H9 (cell line): ENCODE measurements at regions not wholly inside any gene's neighbourhood (a gene's known extent, or its start where the extent isn't known, plus 50 kb on each side); places are given as distances from the start of the nearest gene placed in this dataset.

Source experiments
- DNase-seq: peaks from one replicate; pipeline ENCODE4 v3.0.0-alpha.2; 2017
- H2AFZ ChIP-seq: one replicate; pipeline ENCODE4 v1.6.1; 2013; ENCODE audit warnings: mild to moderate bottlenecking, low read length, control low read depth, moderate library complexity
- H2AK5ac ChIP-seq: 2 replicates; pipeline ENCODE4 v1.6.1; 2013; ENCODE audit warnings: low read length, control low read depth, mixed read lengths; ENCODE audit not compliant: insufficient read length
- H2BK120ac ChIP-seq: one replicate; pipeline ENCODE4 v1.6.1; 2013; ENCODE audit warnings: low read depth, mild to moderate bottlenecking, low read length, control low read depth, inconsistent platforms; ENCODE audit not compliant: poor library complexity, severe bottlenecking
- H2BK12ac ChIP-seq: 2 replicates; pipeline ENCODE4 v1.6.1; 2013; ENCODE audit warnings: low read length, control low read depth, mixed read lengths, low read depth; ENCODE audit not compliant: insufficient read length
- H2BK15ac ChIP-seq: 2 replicates; pipeline ENCODE4 v1.6.1; 2013; ENCODE audit warnings: low read depth, low read length, control low read depth
- H2BK20ac ChIP-seq: one replicate; pipeline ENCODE4 v1.6.1; 2013; ENCODE audit warnings: low read depth, mild to moderate bottlenecking, low read length, control low read depth, inconsistent platforms; ENCODE audit not compliant: poor library complexity, severe bottlenecking
- H2BK5ac ChIP-seq: 2 replicates; pipeline ENCODE4 v1.6.1; 2013; ENCODE audit warnings: low read length, control low read depth, mixed read lengths; ENCODE audit not compliant: insufficient read length
- H3K14ac ChIP-seq: 2 replicates; pipeline ENCODE4 v1.6.1; 2013; ENCODE audit warnings: low read length, control low read depth; ENCODE audit not compliant: insufficient read depth
- H3K18ac ChIP-seq: 2 replicates; pipeline ENCODE4 v1.6.1; 2013; ENCODE audit warnings: low read depth, mild to moderate bottlenecking, mixed read lengths, low read length, control low read depth; ENCODE audit not compliant: insufficient read length
- H3K23ac ChIP-seq: 2 replicates; pipeline ENCODE4 v1.6.1; 2013; ENCODE audit warnings: low read length, control low read depth, mixed read lengths, low read depth; ENCODE audit not compliant: insufficient read length
- H3K23me2 ChIP-seq: 2 replicates; pipeline ENCODE4 v1.6.1; 2013; ENCODE audit warnings: low read depth, mild to moderate bottlenecking, mixed read lengths, low read length, control low read depth; ENCODE audit not compliant: insufficient read length, poor library complexity, severe bottlenecking
- H3K27ac ChIP-seq: 2 replicates; pipeline ENCODE4 v1.5.1; 2013; ENCODE audit warnings: low read length, control low read depth, mixed read lengths, low read depth; ENCODE audit not compliant: insufficient read length
- H3K27me3 ChIP-seq: 2 replicates; pipeline ENCODE4 v1.6.1; 2013; ENCODE audit warnings: low read length, control low read depth, inconsistent platforms; ENCODE audit not compliant: insufficient read depth
- H3K4ac ChIP-seq: 2 replicates; pipeline ENCODE4 v1.6.1; 2013; ENCODE audit warnings: low read depth, mild to moderate bottlenecking, control low read depth, inconsistent platforms, low read length, moderate library complexity
- H3K4me1 ChIP-seq: 2 replicates; pipeline ENCODE4 v1.6.1; 2013; ENCODE audit warnings: low read length, control low read depth, inconsistent platforms; ENCODE audit not compliant: insufficient read depth
- H3K4me2 ChIP-seq: 2 replicates; pipeline ENCODE4 v1.6.1; 2013; ENCODE audit warnings: low read length, control low read depth, mixed read lengths; ENCODE audit not compliant: insufficient read length, insufficient read depth
- H3K56ac ChIP-seq: 2 replicates; pipeline ENCODE4 v1.6.1; 2013; ENCODE audit warnings: low read depth, mild to moderate bottlenecking, mixed read lengths, low read length, control low read depth; ENCODE audit not compliant: insufficient read length
- H3K79me1 ChIP-seq: 2 replicates; pipeline ENCODE4 v1.6.1; 2013; ENCODE audit warnings: low read depth, mild to moderate bottlenecking, moderate library complexity, low read length, control low read depth, inconsistent platforms; ENCODE audit not compliant: insufficient read depth, poor library complexity, severe bottlenecking
- H3K79me2 ChIP-seq: 2 replicates; pipeline ENCODE4 v1.6.1; 2013; ENCODE audit warnings: low read length, control low read depth, inconsistent platforms; ENCODE audit not compliant: insufficient read depth
- H3K9ac ChIP-seq: 2 replicates; pipeline ENCODE4 v1.6.1; 2013; ENCODE audit warnings: low read length, control low read depth, mixed read lengths; ENCODE audit not compliant: insufficient read length; ENCODE audit errors: extremely low read depth
- H3K9me3 ChIP-seq: one replicate; pipeline ENCODE4 v1.6.1; 2013; ENCODE audit warnings: low read depth, low read length, inconsistent platforms; ENCODE audit not compliant: control insufficient read depth
- H3T11ph ChIP-seq: one replicate; pipeline ENCODE4 v1.6.1; 2013; ENCODE audit warnings: mild to moderate bottlenecking, low read length, control low read depth, inconsistent platforms
- H4K20me1 ChIP-seq: one replicate; pipeline ENCODE4 v1.6.1; 2013; ENCODE audit not compliant: control insufficient read depth, insufficient read length, insufficient read depth
- H4K5ac ChIP-seq: 2 replicates; pipeline ENCODE4 v1.6.1; 2013; ENCODE audit warnings: low read depth, mild to moderate bottlenecking, mixed read lengths, low read length, control low read depth; ENCODE audit not compliant: insufficient read length
- H4K8ac ChIP-seq: replicated peaks from 2 replicates; pipeline ENCODE4 v1.6.1; 2013; ENCODE audit warnings: low read length, control low read depth, mixed read lengths, low read depth; ENCODE audit not compliant: insufficient read length
- H4K91ac ChIP-seq: 2 replicates; pipeline ENCODE4 v1.6.1; 2013; ENCODE audit warnings: low read depth, mild to moderate bottlenecking, moderate library complexity, mixed read lengths, low read length, control low read depth; ENCODE audit not compliant: insufficient read length
- H3K27ac Mint-ChIP-seq, 3 experiments: 2 replicates in 2 of 3; 3 replicates in 1 of 3; pipeline ENCODE4 v1.8.0; 2020 to 2021; ENCODE audit warnings: mixed read lengths in 3 of 3, mild to moderate bottlenecking in 1 of 3, moderate library complexity in 1 of 3
- H3K27me3 Mint-ChIP-seq: 2 replicates; pipeline ENCODE4 v1.8.0; 2021; ENCODE audit warnings: low read depth, mild to moderate bottlenecking, moderate library complexity, mixed read lengths
- H3K36me3 Mint-ChIP-seq, 3 experiments: 2 replicates in 2 of 3; 3 replicates in 1 of 3; pipeline ENCODE4 v1.8.0; 2020 to 2021; ENCODE audit warnings: low read depth in 3 of 3, mixed read lengths in 3 of 3; ENCODE audit not compliant: insufficient read depth in 1 of 3
- H3K4me1 Mint-ChIP-seq, 2 experiments: 2 replicates each; pipeline ENCODE4 v1.8.0; 2020; ENCODE audit warnings: mixed read lengths in 2 of 2
- H3K4me3 Mint-ChIP-seq, 2 experiments: 2 replicates in 1 of 2; 3 replicates in 1 of 2; pipeline ENCODE4 v1.8.0; 2020 to 2021; ENCODE audit warnings: mild to moderate bottlenecking in 2 of 2, mixed read lengths in 2 of 2, moderate library complexity in 1 of 2
- H3K9me3 Mint-ChIP-seq, 2 experiments: 2 replicates in 1 of 2; 3 replicates in 1 of 2; pipeline ENCODE4 v1.8.0; 2020; ENCODE audit warnings: mild to moderate bottlenecking in 2 of 2, mixed read lengths in 2 of 2, moderate library complexity in 1 of 2
- WGBS: extraction: QIAGEN DNeasy Blood & Tissue Kit; methylation state at CpG from one replicate; pipeline ENCODE4 v1.1.7; 2013; ENCODE audit warnings: missing lambda C conversion rate, low lambda C conversion rate, mixed read lengths; ENCODE audit not compliant: insufficient read length; ENCODE audit errors: extremely low coverage; 5-methylcytosine and 5-hydroxymethylcytosine counted together
- TF ChIP-seq, protein P1 (sequence below): fragments of 200-600 bp; sonication (generic); conservative IDR thresholded peaks from 3 replicates; pipeline ENCODE4 v1.8.0; 2021; ENCODE audit warnings: antibody characterized with exemption, mild to moderate bottlenecking

DNA sequence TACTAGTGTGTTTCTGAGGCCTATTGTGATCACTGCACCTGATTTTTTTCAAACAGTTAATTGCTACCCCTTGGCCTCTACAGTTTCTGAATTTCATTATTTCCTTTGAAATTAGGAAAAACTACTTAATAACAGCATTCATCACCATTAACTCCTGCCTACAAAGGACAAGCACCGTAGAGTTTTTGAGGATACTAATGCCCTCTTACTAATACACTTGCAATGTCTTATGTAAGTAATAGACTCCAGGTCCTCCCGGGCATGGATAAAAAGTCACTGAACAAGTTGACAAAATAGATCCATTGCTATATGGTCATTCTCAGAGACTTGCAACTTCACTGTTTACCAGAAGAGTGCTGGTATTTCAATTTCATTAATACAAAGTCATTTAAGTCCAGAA, 1172.5 kb downstream of the CDH12 start:
- H3K4me1 ChIP-seq: no peaks in the 10 kb centered on the region
- H3K9me3 ChIP-seq: no peaks in the 10 kb centered on the region
- no peak overlapping the region for H3T11ph ChIP-seq
- H2AFZ ChIP-seq: no peak overlapping the region
- no peak overlapping the region for H2BK12ac ChIP-seq
- no peaks in the 10 kb centered on the region for H3K79me1 ChIP-seq
- H3K23me2 ChIP-seq: no peaks in the 10 kb centered on the region
- H4K91ac ChIP-seq: no peak overlapping the region
- TF ChIP-seq, protein P1, sequence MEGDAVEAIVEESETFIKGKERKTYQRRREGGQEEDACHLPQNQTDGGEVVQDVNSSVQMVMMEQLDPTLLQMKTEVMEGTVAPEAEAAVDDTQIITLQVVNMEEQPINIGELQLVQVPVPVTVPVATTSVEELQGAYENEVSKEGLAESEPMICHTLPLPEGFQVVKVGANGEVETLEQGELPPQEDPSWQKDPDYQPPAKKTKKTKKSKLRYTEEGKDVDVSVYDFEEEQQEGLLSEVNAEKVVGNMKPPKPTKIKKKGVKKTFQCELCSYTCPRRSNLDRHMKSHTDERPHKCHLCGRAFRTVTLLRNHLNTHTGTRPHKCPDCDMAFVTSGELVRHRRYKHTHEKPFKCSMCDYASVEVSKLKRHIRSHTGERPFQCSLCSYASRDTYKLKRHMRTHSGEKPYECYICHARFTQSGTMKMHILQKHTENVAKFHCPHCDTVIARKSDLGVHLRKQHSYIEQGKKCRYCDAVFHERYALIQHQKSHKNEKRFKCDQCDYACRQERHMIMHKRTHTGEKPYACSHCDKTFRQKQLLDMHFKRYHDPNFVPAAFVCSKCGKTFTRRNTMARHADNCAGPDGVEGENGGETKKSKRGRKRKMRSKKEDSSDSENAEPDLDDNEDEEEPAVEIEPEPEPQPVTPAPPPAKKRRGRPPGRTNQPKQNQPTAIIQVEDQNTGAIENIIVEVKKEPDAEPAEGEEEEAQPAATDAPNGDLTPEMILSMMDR: no peak
- no peak overlapping the region for H4K5ac ChIP-seq
- no peak overlapping the region for H3K56ac ChIP-seq
- H2BK120ac ChIP-seq: no peak overlapping the region
- H3K9me3 Mint-ChIP-seq: no peaks in the 10 kb centered on the region
- no peak overlapping the region for H2BK5ac ChIP-seq
- H3K4me2 ChIP-seq: no peak overlapping the region
- H3K23ac ChIP-seq: no peak overlapping the region
- DNase-seq: no peak
- H3K4me1 Mint-ChIP-seq: peaks cover 2 to 4% of the 10 kb centered on the region in 2 experiments
- no peaks in the 10 kb centered on the region for H3K79me2 ChIP-seq
- no peak overlapping the region for H3K27ac ChIP-seq
- H3K27me3 ChIP-seq: no peaks in the 10 kb centered on the region
- no peak overlapping the region for H3K14ac ChIP-seq
- no peak overlapping the region for H2BK15ac ChIP-seq
- H3K9ac ChIP-seq: no peak overlapping the region
- H3K4me3 Mint-ChIP-seq: no peak overlapping the region
- no peaks in the 10 kb centered on the region for H3K27me3 Mint-ChIP-seq
- no peak overlapping the region for H3K27ac Mint-ChIP-seq
- no CpG with 5 or more reads among the region's 2 CpGs for WGBS
- H3K36me3 Mint-ChIP-seq: no peaks in the 10 kb centered on the region
- no peak overlapping the region for H4K8ac ChIP-seq
- no peaks in the 10 kb centered on the region for H4K20me1 ChIP-seq
- H3K4ac ChIP-seq: no peak overlapping the region
- no peak overlapping the region for H3K18ac ChIP-seq
- H2BK20ac ChIP-seq: no peak overlapping the region
- H2AK5ac ChIP-seq: no peak overlapping the region
